Left renal cortex interstitium (tissue), 4 donors: ENCODE measurements at regions not wholly inside any gene's neighbourhood (a gene's known extent, or its start where the extent isn't known, plus 50 kb on each side); places are given as distances from the start of the nearest gene placed in this dataset.
"Not testable (repeated sequence)": the region's sequence is repeated elsewhere in the genome, so short reads cannot be mapped to it uniquely, and the experiment has no call there.

Experiments used
- DNase-seq, 4 donors: peaks; one replicate each; pipeline ENCODE4 v3.0.0-alpha.2; 2013; ENCODE audit warnings: low read depth in 4 of 4, low spot score in 2 of 4, missing footprints in 1 of 4

DNA sequence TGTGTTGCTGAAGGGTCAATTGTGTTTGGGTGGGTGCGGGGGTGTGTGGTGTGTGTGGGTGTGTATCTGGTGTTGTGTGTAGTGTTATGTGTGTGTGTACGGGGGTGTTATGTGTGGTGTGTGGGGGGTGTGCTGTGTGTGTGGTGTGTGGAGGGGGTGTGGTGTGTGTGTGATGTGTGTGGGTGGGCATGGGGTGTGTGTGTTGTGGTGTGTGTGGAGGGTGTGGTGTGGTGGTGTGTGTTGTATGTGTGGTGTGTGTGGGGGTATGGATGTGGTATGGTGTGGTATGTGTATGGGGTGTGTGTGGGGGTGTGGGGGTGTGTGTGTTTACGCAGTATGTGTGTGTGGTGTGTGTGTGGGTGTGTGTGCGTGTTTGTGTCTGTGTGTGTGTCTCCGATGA lies 110.8 kb downstream of the ZNF22 start:
- DNase-seq, result no peak

DNA sequence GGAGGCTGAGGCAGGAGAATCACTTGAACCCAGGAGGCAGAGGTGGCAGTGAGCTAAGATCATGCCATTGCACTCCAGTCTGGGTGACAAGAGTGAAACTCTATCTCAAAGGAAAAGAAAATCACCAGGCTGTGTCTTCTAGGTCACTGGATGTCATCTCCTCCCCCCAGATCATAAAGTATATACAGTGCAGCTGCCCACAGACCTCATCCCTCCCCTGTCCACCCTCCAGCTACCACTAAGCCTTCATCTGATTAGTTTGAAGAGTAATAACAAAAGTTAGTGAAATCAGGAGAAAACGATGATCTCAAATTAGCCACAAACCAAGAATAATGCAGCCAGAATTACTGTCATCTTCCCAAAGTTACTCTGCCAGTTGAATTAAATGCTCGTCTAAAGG lies 117.2 kb downstream of the ZNF22 start:
- DNase-seq, result not testable (repeated sequence)

DNA sequence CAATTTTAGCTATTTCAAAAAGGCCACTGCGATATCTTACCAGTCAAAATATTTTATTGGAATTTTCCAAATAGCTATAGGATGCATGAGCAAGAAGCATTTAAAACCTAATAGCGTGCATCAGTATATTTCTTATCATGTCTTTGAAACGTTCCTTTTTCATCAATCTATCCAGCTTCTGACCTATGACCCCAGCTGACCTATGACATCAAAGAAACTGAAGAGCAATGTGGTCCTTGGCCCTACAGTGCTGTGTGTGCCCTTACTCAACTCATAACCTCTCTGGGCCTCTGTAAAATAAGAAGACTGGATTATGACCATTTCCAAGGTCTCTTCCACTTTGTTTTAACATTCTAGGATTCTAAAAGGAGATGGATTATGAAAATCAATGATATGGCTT lies 118.2 kb downstream of the ZNF22 start:
- DNase-seq, result no peak

DNA sequence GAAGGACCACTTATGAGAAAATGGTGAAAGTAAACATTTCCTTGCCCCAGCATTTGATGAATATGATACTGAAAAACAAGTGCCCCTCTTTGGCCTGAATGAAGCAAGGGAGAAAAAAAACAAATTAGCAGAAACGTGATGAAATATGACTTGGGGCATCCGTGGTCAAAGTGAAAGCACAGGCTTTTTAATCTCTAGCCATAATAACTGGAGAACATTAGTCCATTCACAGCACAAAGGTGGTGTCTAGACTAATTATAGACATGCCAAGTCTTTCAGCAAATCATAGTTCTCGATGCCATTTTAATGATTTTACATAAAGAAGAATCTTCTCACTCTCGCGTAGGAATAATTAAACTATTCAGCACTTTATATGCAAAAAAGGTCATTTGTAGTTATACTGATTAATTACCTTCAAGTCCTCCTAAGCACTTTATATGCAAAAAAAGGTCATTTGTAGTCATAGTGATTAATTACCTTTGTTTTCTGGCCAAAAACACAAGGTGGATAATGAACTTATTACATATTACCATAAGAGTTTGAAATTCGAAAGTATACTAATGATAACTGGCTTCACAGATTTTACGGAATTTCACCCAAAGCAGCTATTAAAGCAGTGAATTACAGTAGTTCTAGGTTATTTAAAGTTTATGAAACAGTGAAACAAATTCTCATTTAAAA lies 121.6 kb downstream of the ZNF22 start:
- DNase-seq, result not testable (repeated sequence)

DNA sequence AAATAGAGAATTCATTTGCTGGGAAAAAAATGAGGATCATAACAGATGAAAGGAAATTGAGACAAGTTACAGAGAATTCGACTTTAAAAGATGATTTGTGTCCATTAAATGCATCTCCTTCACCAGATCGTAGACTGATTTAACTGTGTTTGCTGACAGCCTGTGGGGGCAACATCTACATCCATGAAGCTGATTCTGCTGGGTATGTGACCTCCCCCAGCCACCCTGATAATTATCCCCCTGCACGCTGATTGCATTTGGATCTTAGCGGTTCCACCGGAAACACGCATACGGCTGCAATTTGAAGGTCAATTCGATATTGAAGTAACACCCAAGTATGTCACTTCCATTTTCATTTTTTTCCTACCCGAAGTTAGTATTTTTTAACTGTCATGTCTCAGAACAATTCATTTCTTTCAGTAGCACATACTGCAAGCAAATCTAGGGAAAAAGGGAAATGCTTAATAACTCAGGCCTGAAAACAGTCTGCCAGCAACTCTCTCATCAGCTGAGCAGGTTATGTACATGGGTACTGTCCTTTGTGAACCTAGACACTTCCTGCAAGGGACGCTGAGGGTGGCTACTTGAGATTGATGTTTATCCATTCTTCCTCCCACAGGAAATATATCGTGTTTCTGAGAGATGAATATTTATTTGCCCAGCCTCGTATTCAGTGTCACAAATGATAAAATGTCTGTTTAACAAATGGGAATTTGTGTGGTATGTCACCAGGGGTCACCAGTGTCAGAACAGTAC lies 134.9 kb downstream of the ZNF22 start:
- no peak for DNase-seq

DNA sequence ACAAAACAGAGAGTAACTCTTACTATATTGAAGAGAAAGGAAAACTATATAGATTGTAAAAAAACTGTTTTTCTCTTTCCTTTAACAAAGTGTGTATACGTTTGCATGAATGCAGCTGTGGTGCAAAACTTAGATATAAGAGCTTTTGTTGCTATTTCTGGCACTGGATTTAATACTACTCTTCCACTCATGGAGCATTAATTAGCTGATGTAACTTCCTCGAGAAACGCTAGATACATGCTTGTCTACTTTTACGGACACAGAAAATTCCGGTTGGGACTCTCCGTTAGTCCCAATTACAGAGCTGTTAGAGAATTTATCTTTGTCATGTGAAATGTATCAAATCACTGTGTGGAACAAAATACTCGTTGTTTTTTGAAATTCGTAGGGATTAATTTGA lies 135.5 kb downstream of the ZNF22 start:
- DNase-seq, result no peak

DNA sequence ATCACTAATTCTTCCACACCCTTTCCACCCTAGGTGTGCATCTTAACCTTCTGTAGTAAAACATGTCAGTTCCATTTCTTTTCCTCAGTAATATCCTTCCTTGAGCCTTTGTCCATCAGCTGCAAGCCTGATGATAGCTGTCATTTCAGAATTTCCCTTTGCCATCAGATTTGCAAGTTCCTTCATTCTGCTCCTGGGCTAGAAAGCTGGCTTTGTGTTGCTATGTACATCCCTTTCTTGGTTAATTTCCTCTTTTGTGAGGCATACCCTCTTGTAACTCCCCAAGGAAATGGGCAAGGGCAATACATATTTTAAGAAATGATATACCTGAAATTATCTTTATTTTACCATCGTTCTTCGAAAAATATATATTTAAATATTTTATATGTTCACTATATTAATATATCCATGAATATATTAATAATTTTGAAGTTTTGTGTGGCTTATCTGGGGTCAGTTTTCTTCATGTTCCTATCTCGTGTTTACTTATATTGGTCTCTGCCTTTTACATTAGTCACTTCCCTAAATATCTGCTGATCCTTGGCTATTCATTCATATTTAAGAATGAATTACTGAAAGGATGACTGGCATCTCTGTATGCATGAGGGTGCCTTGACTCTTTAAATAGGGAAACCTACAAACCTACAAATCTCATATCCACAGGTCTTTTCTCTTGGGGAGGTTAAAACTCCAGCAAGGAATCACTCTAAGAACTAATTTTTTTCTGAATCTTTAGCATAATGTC lies 143.8 kb downstream of the ZNF22 start:
- DNase-seq, result no peak

DNA sequence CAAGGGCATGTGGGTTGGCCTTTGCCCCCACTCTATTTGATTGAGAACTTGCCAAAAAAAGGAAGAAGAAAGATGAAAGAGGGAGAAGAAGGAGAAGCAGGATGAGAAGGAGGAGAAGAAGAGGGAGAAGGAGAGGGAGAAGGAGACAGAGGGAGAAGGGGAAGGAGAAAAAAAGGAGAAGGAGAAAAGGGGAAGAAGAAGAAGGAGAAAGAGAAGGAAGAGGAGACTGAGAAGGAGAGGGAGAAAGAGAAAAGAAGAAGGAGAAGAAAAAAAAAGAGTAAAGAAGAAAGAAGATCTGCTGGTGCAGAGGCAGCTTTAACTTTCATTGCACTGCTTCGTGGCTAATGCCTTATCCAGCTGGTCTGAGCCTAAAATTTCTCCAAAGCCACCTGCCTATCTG lies 144.4 kb downstream of the ZNF22 start:
- DNase-seq, result not testable (repeated sequence)

DNA sequence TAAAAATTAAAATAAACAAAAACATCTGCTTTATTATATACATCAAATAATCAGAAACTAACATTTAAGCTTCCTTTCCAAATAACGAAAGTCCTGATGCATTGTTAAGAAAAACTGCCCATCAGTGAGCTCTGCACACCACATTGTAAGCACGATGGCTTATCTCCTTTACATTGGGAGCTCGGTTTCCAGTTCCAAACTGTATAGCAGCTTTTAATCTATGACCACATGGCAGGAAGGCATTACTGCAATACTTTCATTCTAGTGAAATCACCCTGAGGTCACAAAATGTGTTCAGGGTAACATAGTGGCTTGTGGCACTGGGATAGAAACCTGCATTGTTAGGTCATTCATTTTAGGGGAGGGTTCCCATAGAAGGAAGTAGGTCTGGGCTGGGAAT lies 146.3 kb downstream of the ZNF22 start:
- DNase-seq, result no peak

DNA sequence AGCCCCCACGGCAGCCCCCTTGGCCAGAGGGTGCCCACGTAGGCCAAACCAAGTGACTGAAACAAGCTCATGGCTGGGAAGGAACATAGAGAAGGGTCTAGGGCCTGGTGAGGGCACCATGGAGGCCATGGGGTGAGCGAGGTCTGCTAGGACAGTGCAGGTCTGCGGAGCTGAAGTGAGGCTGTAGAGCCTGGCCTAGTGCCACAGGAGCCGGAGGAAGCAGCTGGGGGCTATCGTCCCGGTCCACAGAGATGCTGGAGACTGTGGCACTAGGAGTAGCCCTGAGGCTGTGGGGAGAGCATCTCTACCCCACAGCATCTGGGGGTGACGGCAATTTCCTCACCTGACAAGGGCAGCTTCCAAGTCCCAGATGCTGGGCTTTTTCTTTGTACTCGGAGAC lies 150.3 kb downstream of the ZNF22 start:
- DNase-seq, result no peak

DNA sequence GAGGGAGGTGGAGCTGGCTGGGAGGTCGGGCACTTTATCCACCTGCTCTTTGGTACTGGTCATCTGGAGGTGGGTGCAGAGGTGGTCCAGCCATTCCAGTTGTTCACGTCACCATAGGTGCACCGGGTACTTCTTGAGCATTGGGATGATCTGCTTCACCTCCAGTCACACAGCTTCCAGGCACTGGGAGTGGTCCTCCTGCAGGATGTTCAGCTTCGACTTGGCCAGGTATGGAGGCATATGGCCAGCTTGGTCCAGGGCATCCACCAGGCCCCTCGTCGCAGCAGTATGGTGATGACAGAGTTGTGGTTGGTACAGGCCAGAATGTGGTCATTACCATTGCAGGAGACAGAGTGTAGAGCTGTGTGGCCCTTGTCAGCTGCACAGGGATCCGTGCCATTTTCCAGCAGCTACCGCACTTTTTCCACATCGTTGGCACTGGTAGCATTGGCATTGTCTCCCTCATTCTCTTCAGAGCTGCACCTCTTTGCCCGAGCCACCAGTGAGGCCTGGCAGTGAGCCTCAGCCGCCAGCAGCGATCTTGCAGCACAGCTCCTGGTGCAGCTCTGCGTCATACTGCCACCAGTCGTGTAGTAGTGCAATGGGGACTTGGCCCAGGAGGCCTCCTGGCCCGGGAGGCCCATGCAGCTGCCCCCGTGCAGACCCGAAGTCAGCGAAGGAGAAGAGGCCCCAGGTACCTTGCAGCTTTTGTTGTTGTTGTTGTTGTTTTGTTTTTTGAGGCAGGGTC lies 150.9 kb downstream of the ZNF22 start:
- DNase-seq, result no peak

DNA sequence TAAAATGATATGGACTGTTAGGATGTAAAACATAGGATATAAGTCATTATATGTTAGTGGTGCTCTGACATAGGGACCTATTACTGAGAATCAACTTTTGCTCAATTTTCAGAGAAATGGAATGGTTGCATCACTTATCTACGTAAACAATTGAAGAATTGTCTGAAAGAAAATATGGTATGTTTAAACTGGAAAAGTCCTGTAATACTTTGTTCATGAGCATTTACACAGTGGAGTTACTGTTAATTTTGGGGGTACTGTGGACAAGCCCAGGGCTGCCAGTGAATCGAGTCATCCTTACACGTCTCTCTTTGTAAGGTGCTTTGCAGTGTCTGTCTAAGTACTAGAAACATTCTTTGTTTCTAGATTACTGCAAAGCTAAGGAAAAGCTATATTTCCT lies 152.0 kb downstream of the ZNF22 start:
- no peak for DNase-seq

DNA sequence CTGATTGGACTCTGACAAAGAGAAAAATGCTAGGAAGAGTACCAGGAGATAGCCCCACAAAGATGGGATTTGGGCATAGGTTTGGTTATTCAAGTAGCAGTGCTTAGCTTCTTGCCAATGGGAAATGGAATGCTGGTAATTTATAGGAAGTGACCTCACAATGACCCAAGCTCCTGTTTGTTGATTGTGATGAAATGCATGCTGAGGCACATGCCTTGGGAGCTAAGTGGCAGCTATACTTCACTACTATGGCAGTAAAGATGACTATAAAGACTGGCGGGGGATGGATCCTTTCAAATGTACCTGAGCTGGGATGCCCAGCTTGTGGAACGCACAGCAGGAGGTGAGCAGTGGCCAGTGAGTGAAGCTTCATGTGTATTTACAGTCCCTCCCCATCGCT lies 153.8 kb downstream of the ZNF22 start:
- DNase-seq, result no peak

DNA sequence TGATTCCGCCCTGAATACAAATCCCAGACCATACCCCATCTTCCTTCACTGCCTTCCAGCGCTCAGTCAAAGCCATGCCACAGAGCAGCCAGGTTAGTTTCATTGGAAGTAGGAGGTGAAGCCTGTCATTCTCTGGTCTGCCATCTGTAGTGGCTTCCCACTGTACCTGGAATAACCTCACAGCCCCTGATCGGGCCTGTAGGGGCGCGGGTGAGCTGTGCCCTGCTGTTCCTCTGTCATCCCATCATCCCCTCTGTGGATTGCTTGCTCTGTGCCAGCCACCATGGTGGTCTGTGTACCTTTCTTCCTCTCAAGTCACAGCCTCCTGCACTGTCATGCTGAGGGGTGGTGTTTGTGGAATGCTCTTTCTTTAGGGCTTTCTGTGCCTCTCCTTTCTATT lies 155.1 kb downstream of the ZNF22 start:
- no peak for DNase-seq

DNA sequence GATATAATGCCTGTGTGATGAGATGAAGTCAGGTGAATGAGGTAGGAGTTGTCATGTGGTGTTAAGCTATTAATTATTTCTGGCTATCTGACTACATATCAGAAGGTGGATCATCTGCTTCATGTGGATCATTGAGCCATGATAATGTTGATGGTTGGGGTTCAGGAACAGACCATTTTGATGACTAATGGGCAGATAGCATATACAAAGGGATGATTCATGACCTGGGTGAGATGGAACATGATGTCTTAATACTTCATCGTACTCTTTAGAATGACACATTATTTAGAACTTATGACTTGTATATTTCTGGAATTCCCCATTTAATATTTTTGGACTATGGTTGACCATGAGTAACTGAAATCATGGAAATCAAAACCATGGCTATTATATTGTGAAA lies 155.1 kb downstream of the OR13A1 start:
- no peak for DNase-seq

DNA sequence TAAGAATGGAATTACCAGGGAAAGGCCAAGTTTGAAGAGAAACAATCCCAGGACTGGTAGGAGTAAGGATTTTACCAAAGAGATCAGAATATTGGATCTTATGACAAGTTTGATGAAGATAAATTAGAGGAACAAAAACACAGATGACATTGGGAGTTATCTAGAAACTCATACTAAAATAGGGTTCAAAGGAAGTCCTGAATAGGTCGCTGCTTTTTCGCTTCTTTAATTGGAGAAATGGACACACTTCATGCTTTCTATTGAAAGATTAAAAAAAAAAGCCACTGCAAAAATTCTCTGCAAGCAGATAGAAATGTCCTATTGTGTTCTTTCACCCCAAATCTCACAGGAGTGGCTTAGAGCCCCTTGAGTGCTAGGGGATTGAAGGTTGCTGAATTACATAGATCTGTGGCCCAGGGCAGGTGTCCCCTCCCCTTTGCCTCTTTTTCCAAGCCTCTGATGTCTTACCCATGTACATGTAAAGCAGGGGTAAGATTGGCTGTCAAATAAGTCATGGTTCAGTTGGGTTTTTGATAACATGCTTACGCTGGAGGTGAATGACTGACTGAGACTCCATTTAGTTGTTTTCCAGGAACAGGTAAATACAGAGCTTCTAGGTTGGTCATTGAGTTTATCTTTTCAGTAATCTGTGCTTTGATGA lies 152.0 kb downstream of the OR13A1 start:
- no peak for DNase-seq

DNA sequence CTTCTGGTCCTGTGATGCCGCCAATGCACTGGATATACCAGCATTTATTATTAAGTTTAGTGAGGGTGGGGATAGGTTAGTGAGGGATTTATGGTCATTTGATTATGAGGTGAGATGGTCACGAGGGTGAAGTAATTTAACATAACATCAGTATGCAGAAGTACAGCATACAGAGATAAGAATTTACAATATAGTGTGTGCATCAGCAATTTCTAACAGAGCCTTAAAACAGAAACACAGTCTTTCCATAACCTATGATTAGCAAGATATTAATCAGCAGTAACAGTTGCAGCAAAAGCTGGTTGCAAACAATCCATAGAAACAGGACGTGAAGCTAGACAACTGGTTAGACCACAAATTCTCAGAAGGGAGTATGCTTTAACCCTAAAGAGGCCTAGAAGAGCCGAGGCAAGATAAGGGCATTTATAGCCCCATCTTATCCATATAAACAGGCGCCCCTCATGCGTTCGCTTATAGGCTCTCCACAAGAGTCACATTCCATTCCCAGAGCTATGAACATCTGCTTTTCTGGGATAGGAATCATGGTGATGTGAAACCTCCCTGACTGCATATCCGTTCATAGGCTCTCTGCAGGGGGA lies 139.8 kb downstream of the OR13A1 start:
- DNase-seq, result not testable (repeated sequence)

DNA sequence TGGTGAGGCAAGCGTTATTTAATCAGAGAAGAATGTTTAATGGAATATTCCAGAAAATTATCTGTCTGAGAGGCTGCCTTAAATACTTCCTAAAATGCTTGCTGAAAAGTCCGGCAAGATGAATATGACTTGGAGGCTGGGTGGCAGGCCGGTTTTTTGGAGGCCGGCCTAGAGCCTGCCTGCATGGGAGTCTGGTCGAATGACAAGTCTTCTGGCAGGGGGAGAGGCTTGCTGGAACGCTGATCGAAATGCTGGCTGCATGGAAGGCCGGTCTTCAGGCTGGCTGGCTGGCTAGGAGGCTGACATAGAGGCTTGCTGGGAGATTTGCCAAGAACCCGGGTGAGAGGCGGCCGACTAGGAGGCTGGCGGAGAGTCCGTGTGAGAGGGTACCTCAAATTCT lies 135.7 kb downstream of the OR13A1 start:
- no peak for DNase-seq

DNA sequence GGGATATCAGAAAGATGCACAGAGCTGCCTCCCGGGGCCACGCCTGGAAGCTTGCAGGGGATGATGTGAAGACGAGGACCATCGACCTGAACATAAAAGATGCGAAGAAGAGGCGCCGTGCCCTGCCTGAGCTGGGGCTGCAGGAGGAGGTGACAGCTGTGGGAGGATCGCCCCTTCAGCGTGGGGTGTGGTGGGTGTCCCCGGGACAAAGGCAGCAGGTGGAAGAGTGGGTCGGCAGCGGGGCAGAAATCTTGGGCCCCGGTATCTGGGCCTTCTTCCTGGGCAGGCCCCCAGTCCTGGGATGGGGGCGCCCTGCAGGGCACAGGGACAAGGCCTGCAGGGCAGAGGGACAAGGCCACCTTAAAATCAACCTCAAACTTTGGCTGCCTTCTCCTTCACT lies 134.9 kb downstream of the OR13A1 start:
- no peak for DNase-seq
